Adrenal gland (tissue), 9 donors: ENCODE measurements at regions not wholly inside any gene's neighbourhood (a gene's known extent, or its start where the extent isn't known, plus 50 kb on each side); places are given as distances from the start of the nearest gene placed in this dataset.

Experiments used
- DNase-seq, 7 donors: peaks; one replicate each; pipeline ENCODE4 v3.0.0-alpha.2; 2019 to 2020
- H3K27ac ChIP-seq, 5 donors: fragments of 200-600 bp; sonication (generic) in 4 of 5; 1 replicate in 3 of 5; 2 replicates in 2 of 5; pipeline versions ENCODE4 v1.5.1 to v1.8.0; 2016 to 2020; ENCODE audit warnings: mild to moderate bottlenecking in 1 of 5
- H3K27me3 ChIP-seq: fragments of 200-600 bp; 2 replicates; pipeline ENCODE4 v1.8.0; 2021
- H3K36me3 ChIP-seq, 2 donors: fragments of 200-600 bp; replicated peaks in 1 of 2; 1 replicate in 1 of 2; 2 replicates in 1 of 2; pipeline versions ENCODE4 v1.5.1 to v1.8.0; 2018 to 2022
- H3K4me1 ChIP-seq, 2 donors: fragments of 200-600 bp; replicated peaks in 1 of 2; 1 replicate in 1 of 2; 2 replicates in 1 of 2; pipeline versions ENCODE4 v1.5.1 to v1.8.0; 2018 to 2021
- H3K4me3 ChIP-seq, 4 donors: fragments of 200-600 bp; sonication (generic) in 3 of 4; one replicate each; pipeline ENCODE4 v1.5.1; 2016 to 2018
- H3K9me3 ChIP-seq, 3 donors: fragments of 200-600 bp; sonication (generic) in 1 of 3; replicated peaks in 1 of 3; 1 replicate in 2 of 3; 2 replicates in 1 of 3; pipeline versions ENCODE4 v1.5.1 to v1.8.0; 2016 to 2021
- POLR2A ChIP-seq, 2 donors: fragments of 450-650 bp; IDR thresholded peaks; one replicate each; pipeline ENCODE4 v1.6.1; 2017; ENCODE audit warnings: antibody characterized with exemption in 2 of 2, mild to moderate bottlenecking in 2 of 2, moderate library complexity in 1 of 2
- WGBS, 4 donors: extraction: QIAGEN DNeasy Blood & Tissue Kit in 2 of 4; methylation state at CpG; one replicate each; pipeline versions ENCODE4 v1.1.5 to v1.1.7; 2013 to 2017; 5-methylcytosine and 5-hydroxymethylcytosine counted together
- intact Hi-C, 2 donors: fragments of 100-400 bp; cut with DNase I; formaldehyde crosslinking; loops; one replicate each; pipeline versions ENCODE4 v1.14.1 to v1.15.0; 2022 to 2023
- TF ChIP-seq, protein P1 (sequence below), 6 experiments: fragments of 450-650 bp in 4 of 6; fragments of 200-600 bp in 2 of 6; sonication (generic) in 1 of 6; IDR thresholded peaks; 1 replicate in 5 of 6; 2 replicates in 1 of 6; pipeline versions ENCODE4 v1.5.1 to v1.8.0; 2016 to 2021; ENCODE audit warnings: antibody characterized with exemption in 6 of 6, mild to moderate bottlenecking in 2 of 6, moderate library complexity in 1 of 6
- donor health status: healthy with polysubstance abuse.
- donor health status: Bipolar disorder and iron deficiency.
- donor health status: DM: yes; HTN: yes; CAD: no.
- donor health status: DM: no; HTN: no; CAD: no.
- donor health status: DM: no; HTN: no; CAD: no.

DNA sequence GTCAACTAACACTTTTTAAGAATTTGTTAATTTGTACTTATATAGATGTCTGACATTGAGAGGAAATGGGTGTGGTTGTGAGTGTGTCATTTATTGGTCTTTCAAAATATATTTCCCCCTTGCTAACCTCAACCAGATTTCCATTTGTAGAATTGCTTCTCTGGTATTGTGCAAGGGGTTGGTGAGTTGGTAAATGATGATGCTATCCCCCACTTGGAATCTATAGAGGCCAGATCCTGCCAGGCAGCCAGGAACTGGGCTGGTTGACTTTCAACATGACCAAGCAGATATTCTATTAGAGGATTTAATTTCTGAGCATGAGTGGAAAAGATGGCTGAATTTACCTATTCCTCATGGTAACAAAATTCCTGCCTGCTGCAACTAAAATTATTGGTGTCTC lies 306.6 kb upstream of the KIF2A start:
- intact Hi-C loops = no loop called here
- Histone ChIP-seq H3K9me3 (no peaks in the 10 kb centered on the region), H3K36me3 (no peaks in the 10 kb centered on the region), H3K27me3 (no peaks in the 10 kb centered on the region), H3K4me3 (no peak overlapping the region), H3K27ac (no peak overlapping the region), H3K4me1 (no peaks in the 10 kb centered on the region)
- DNase-seq = no peak
- TF ChIP-seq POLR2A (IDR thresholded peaks at IDR 0.05) = no peak
- TF ChIP-seq, protein P1, sequence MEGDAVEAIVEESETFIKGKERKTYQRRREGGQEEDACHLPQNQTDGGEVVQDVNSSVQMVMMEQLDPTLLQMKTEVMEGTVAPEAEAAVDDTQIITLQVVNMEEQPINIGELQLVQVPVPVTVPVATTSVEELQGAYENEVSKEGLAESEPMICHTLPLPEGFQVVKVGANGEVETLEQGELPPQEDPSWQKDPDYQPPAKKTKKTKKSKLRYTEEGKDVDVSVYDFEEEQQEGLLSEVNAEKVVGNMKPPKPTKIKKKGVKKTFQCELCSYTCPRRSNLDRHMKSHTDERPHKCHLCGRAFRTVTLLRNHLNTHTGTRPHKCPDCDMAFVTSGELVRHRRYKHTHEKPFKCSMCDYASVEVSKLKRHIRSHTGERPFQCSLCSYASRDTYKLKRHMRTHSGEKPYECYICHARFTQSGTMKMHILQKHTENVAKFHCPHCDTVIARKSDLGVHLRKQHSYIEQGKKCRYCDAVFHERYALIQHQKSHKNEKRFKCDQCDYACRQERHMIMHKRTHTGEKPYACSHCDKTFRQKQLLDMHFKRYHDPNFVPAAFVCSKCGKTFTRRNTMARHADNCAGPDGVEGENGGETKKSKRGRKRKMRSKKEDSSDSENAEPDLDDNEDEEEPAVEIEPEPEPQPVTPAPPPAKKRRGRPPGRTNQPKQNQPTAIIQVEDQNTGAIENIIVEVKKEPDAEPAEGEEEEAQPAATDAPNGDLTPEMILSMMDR (IDR thresholded peaks at IDR 0.05) = no peak

DNA sequence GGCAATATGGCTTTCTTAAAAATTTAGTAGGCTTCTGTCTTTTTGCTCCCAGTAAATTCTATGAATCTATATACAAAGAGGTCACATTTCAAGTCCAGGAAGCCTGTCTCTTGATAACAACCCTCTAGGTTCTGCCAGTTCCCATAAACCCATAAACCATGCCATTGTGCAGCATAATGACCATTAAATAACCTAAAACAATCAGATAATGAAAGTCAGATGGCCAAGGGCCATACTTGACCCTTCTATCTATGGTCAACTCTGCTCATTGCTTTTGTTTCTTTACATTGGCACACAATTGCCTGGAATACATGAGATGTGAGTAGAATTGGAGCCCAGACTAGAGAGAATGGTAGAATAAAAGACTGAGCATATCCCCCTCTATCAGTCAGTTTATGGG lies 305.4 kb upstream of the KIF2A start:
- no peaks in the 10 kb centered on the region for H3K9me3 ChIP-seq
- intact Hi-C loops = no loop called here
- no peaks in the 10 kb centered on the region for H3K27me3 ChIP-seq
- H3K36me3 ChIP-seq = no peaks in the 10 kb centered on the region
- H3K4me3 ChIP-seq = no peak overlapping the region
- no peak for TF ChIP-seq POLR2A (IDR thresholded peaks at IDR 0.05)
- no peaks in the 10 kb centered on the region for H3K4me1 ChIP-seq
- DNase-seq = no peak
- no peak overlapping the region for H3K27ac ChIP-seq

DNA sequence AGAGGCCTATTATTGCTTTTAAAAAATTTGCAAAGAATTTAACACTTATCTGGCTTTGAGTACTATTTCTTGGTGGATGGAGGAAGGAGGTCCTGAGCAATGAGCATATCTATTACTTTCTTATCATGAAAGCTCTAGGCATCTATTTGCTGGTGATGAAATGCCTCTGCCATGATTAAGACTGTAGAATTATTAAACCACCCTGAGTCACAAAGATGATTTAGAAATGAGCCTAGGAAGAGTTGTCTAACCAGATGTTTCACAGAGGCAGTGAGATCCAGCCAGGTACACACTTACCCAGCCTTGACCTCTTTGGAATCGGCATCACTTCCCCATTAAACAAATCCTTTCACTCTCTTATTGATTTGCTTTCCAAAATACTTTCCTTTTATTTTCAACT lies 304.4 kb upstream of the KIF2A start:
- 61 to 73% (median 72%) methylated on average over 1 of the region's 1 CpG for WGBS, 4 donors

DNA sequence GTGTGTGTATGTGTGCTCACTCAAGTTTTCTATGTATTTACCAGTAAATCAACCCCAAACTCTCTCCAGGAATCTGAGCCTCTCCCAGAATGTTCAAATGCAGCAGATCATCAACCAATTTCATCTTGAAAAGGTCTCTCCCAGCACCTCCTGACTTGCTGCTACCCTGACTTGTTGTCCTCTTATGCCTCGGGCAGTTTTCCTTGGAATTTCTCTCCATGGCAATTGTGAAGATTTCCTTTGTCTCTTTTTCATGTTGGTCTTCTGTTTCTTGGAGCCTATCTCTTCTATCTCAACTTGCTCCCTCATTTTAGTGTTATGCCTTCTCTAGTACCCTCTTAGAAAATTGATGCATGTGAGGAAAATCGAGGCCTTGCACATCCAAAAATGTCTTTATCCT lies 303.6 kb upstream of the KIF2A start:
- Histone ChIP-seq H3K27ac (no peak overlapping the region), H3K9me3 (no peaks in the 10 kb centered on the region), H3K27me3 (no peaks in the 10 kb centered on the region), H3K36me3 (no peaks in the 10 kb centered on the region), H3K4me3 (no peak overlapping the region), H3K4me1 (no peaks in the 10 kb centered on the region)
- WGBS, 4 donors = 52 to 69% (median 60%) methylated on average over 2 of the region's 2 CpGs
- DNase-seq = no peak
- intact Hi-C loops = no loop called here
- no peak for TF ChIP-seq POLR2A (IDR thresholded peaks at IDR 0.05)
- TF ChIP-seq, protein P1 (IDR thresholded peaks at IDR 0.05) = no peak

More for the DNA sequence above, 304.4 kb upstream of the KIF2A start:
- no peaks in the 10 kb centered on the region for H3K4me1 ChIP-seq
- no peak overlapping the region for H3K4me3 ChIP-seq
- no peaks in the 10 kb centered on the region for H3K9me3 ChIP-seq
- no peak for DNase-seq
- TF ChIP-seq POLR2A (IDR thresholded peaks at IDR 0.05) = no peak
- TF ChIP-seq, protein P1 (IDR thresholded peaks at IDR 0.05) = no peak
- no peak overlapping the region for H3K27ac ChIP-seq
- H3K36me3 ChIP-seq = no peaks in the 10 kb centered on the region
- intact Hi-C loops = no loop called here
- no peaks in the 10 kb centered on the region for H3K27me3 ChIP-seq

DNA sequence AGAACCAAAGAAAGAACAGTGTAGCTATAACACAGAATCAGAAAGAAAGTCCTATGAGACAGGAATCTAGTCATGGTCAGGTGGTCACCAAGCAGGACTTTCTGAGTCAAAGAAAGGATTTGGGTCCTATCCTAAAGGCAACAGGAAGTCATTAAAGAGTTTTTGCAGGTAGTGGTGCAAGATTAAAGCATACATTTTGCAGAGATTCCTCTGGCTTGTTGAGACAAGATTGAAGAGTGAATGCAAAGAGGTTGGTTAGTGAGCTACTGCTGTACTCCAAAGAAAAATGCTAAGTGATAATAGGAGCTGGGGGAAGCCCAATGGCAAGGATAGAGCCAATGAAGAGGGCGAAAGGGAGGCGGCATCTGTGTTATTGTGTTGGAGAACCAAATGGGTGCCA lies 300.5 kb upstream of the KIF2A start:
- intact Hi-C loops = no loop called here
- Histone ChIP-seq H3K27ac (no peak overlapping the region), H3K27me3 (no peaks in the 10 kb centered on the region), H3K4me1 (no peaks in the 10 kb centered on the region), H3K36me3 (no peaks in the 10 kb centered on the region), H3K9me3 (no peaks in the 10 kb centered on the region), H3K4me3 (no peak overlapping the region)
- 87 to 97% (median 94%) methylated on average over 2 of the region's 2 CpGs for WGBS, 4 donors
- no peak for DNase-seq
- TF ChIP-seq POLR2A (IDR thresholded peaks at IDR 0.05) = no peak
- TF ChIP-seq, protein P1 (IDR thresholded peaks at IDR 0.05) = no peak
